ENCODE measurements at regions not wholly inside any gene's neighbourhood (a gene's known extent, or its start where the extent isn't known, plus 50 kb on each side); places are given as distances from the start of the nearest gene placed in this dataset.

GRCh38 chr2:120430957-120431356, 85.0 kb downstream of the INHBB start:
- POLR2A ChIA-PET, result no interaction called here
- no peak for FAIRE-seq
- intact Hi-C loops (cut with micrococcal nuclease), result no loop called here
- no peak overlapping the region; a peak in 1 of 4 replicates for H3K9ac ChIP-seq (ENCODE audit: insufficient read depth in 1 of 2, low read depth in 2 of 2, low read length in 2 of 2)
- H3K36me3 ChIP-seq (ENCODE audit: control insufficient read depth, insufficient read depth, low read length), result no peaks in the 10 kb centered on the region
- 0% methylated on average over 6 of the region's 6 CpGs for WGBS (ENCODE audit: insufficient coverage, low coverage, missing lambda C conversion rate)
- DNase-seq (ENCODE audit: extremely low read depth in 1 of 4, low spot score in 3 of 4), result no peak
- no peaks in the 10 kb centered on the region for H3K9me3 ChIP-seq (replicated peaks; ENCODE audit: control insufficient read depth, insufficient read depth, low read depth, low read length)
- H2AFZ ChIP-seq (ENCODE audit: low read depth, low read length), result no peak overlapping the region
- no peak for ATAC-seq
- no peak overlapping the region for H3K4me2 ChIP-seq (ENCODE audit: insufficient read depth, low read length)
- H3K79me2 ChIP-seq (ENCODE audit: control insufficient read depth, insufficient read depth, low read length), result no peaks in the 10 kb centered on the region
- no peak overlapping the region for H3K4me3 ChIP-seq
- in situ Hi-C loops (cut with MboI), result no loop called here
- CTCF ChIA-PET (ENCODE audit: low intra/inter-chr PET ratio), result no interaction called here
- no peak for TF ChIP-seq USF2 (CRISPR knock-in tag; IDR thresholded peaks at IDR 0.05)
- H3K27ac ChIP-seq (ENCODE audit: extremely low read depth, low read depth, low read length), result no peak overlapping the region
- H3K9me1 ChIP-seq (ENCODE audit: control insufficient read depth, insufficient read depth, low read length), result no peaks in the 10 kb centered on the region
- H4K20me1 ChIP-seq (replicated peaks; ENCODE audit: control insufficient read depth, insufficient read depth, low read length), result no peaks in the 10 kb centered on the region
- no TSS peak for BruUV-seq (replicated peaks)
- peaks cover 6 to 59% of the 10 kb centered on the region in 2 experiments; a peak in 4 of 5 replicates for H3K27me3 ChIP-seq (ENCODE audit: control insufficient read depth in 2 of 2, insufficient read depth in 2 of 2, low read length in 2 of 2)
- no peaks in the 10 kb centered on the region for H3K4me1 ChIP-seq (replicated peaks in 1 of 2; ENCODE audit: control insufficient read depth in 2 of 2, insufficient read depth in 2 of 2, low read length in 2 of 2)

- H3K4me1 ChIP-seq (replicated peaks in 1 of 2; ENCODE audit: control insufficient read depth in 2 of 2, insufficient read depth in 2 of 2, low read length in 2 of 2), result no peaks in the 10 kb centered on the region
- intact Hi-C loops (cut with micrococcal nuclease), result no loop called here
- ATAC-seq (no peak), DNase-seq (ENCODE audit: extremely low read depth in 1 of 4, low spot score in 3 of 4) (no peak), FAIRE-seq (no peak)
- in situ Hi-C loops (cut with MboI), result no loop called here
- H3K36me3 ChIP-seq (ENCODE audit: control insufficient read depth, insufficient read depth, low read length), result no peaks in the 10 kb centered on the region
- no peak overlapping the region for H3K27ac ChIP-seq (ENCODE audit: extremely low read depth, low read depth, low read length)
- H3K9ac ChIP-seq (ENCODE audit: insufficient read depth in 1 of 2, low read depth in 2 of 2, low read length in 2 of 2), result no peak overlapping the region
- CTCF ChIA-PET (ENCODE audit: low intra/inter-chr PET ratio), result no interaction called here
- no peaks in the 10 kb centered on the region for H3K79me2 ChIP-seq (ENCODE audit: control insufficient read depth, insufficient read depth, low read length)
- H4K20me1 ChIP-seq (replicated peaks; ENCODE audit: control insufficient read depth, insufficient read depth, low read length), result no peaks in the 10 kb centered on the region
- BruUV-seq (replicated peaks), result no TSS peak
- WGBS (ENCODE audit: insufficient coverage, low coverage, missing lambda C conversion rate), result 0% methylated on average over 19 of the region's 20 CpGs
- no peak overlapping the region for H2AFZ ChIP-seq (ENCODE audit: low read depth, low read length)
- no peaks in the 10 kb centered on the region for H3K9me1 ChIP-seq (ENCODE audit: control insufficient read depth, insufficient read depth, low read length)
- no peak overlapping the region for H3K4me2 ChIP-seq (ENCODE audit: insufficient read depth, low read length)
- no peak overlapping the region for H3K4me3 ChIP-seq
- H3K27me3 ChIP-seq (ENCODE audit: control insufficient read depth in 2 of 2, insufficient read depth in 2 of 2, low read length in 2 of 2), result peaks cover 3 to 60% of the 10 kb centered on the region in 2 experiments; a peak in 4 of 5 replicates
- POLR2A ChIA-PET, result interaction anchor here (0.5 kb wide), 1 partner anchor 964 kb away, joined by 3 read pairs; no protein-coding TSS in a partner anchor
- no peaks in the 10 kb centered on the region for H3K9me3 ChIP-seq (replicated peaks; ENCODE audit: control insufficient read depth, insufficient read depth, low read depth, low read length)
- no peak for TF ChIP-seq NCOR1 (IDR thresholded peaks at IDR 0.05)
- TF ChIP-seq ZNF444 (CRISPR knock-in tag; IDR thresholded peaks at IDR 0.05), result no peak
- TF ChIP-seq KLF1 (tag; IDR thresholded peaks at IDR 0.05), result no peak
- TF ChIP-seq ID3 (CRISPR knock-in tag; IDR thresholded peaks at IDR 0.05), result no peak
- TF ChIP-seq ID3 (tag; IDR thresholded peaks at IDR 0.05), result no peak
- TF ChIP-seq SNRNP70 (optimal IDR thresholded peaks at IDR 0.05; ENCODE audit: low read depth, low read length), result no peak
- TF ChIP-seq MXI1 (IDR thresholded peaks at IDR 0.05; ENCODE audit: low read depth, low read length), result no peak
- TF ChIP-seq HMG20A (CRISPR knock-in tag; conservative IDR thresholded peaks at IDR 0.05), result no peak
- TF ChIP-seq ZNF655 (CRISPR knock-in tag; IDR thresholded peaks at IDR 0.05), result no peak
- TF ChIP-seq ILK (tag; IDR thresholded peaks at IDR 0.05; ENCODE audit: borderline replicate concordance, low read depth), result no peak
- no peak for TF ChIP-seq GABPA (tag; conservative IDR thresholded peaks at IDR 0.05; ENCODE audit: low read depth)
Observed at GRCh38 chr2:120431386-120432292, 85.7 kb downstream of the INHBB start.
